Fibroblast of gingiva (primary cell): ENCODE measurements at regions not wholly inside any gene's neighbourhood (a gene's known extent, or its start where the extent isn't known, plus 50 kb on each side); places are given as distances from the start of the nearest gene placed in this dataset.
"Not testable (repeated sequence)": the region's sequence is repeated elsewhere in the genome, so short reads cannot be mapped to it uniquely, and the experiment has no call there.

Experiments used
- DNase-seq: peaks from one replicate; pipeline ENCODE4 v3.0.0-alpha.2; 2011; ENCODE audit warnings: low read depth

DNA sequence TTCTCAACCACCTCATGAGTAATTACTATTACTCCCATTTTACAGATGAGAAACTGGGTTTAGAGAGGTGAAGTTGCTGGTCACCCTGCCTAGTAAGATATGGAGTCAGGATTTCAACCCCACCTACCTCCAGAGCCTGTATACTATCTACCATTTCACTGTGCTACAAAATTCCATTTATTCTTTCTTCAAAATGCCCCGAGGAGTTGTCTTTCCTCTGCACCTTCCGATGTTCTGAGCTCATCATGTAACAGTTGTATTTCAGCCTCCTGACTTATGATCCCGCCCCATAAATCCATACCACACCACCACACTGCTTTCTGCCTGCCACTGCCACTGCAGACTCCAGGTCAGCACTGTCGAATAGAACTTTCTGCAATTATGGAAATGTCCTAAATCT lies 71.3 kb upstream of the SLC25A36 start:
- no peak for DNase-seq

DNA sequence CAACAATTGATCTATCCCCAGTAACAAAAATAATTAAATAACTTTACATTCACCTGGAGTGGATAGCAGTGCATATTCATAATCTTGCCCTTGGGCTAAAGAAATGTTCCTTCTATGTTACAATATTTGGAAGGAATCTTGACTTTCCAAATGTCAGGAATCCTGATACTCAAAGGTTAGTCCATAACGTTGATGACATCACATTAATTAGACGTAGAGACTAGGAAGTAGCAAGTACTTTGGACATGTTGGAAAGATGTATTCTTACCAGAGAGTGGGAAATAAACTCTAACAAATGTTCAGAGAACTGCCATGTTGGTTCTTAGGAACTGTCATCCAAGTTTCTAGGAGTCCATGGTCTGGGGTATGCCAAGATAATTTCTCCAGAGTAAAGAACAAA lies 70.6 kb upstream of the SLC25A36 start:
- no peak for DNase-seq

DNA sequence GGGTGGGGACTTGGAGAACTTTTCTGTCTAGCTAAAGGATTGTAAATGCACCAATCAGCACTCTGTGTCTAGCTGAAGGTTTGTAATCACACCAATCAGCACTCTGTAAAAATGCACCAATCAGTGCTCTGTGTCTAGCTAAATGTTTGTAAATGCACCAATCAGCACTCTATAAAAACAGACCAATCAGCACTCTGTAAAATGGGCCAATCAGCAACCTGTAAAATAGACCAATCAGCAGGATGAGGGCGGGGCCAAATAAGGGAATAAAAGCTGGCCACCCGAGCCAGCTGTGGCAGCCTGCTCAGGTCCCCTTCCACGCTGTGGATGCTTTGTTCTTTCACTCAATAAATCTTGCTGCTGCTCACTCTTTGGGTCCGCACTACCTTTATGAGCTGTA lies 69.5 kb upstream of the SLC25A36 start:
- DNase-seq, result not testable (repeated sequence)

DNA sequence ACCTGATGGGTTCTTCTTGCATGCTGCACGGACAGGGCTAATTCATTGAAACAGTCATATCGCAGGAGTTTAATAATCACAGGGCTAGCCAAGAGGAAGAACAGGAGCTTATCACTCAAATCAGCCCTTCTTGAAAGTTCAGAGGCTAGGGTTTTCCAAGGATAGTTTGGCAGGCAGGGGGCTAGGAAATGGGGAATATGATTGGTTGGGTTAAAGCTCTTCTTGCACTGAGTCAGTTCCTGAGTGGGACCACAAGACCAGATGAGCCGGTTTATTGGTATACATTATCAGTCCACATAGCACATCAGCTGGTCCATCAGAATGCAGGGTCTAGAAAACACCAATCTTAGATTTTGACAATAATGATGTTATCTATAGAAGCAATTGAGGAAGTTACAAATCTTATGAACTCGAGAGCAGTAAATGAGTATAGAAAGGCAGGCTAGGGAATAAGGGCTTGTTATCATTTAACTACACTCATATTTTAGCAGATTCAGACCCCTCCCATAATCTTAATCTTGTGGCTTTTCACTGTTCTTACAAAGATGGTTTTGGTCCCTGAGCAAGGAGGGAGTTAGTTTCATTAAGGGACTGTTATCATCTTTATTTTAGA lies 58.1 kb upstream of the SLC25A36 start:
- DNase-seq, result no peak

DNA sequence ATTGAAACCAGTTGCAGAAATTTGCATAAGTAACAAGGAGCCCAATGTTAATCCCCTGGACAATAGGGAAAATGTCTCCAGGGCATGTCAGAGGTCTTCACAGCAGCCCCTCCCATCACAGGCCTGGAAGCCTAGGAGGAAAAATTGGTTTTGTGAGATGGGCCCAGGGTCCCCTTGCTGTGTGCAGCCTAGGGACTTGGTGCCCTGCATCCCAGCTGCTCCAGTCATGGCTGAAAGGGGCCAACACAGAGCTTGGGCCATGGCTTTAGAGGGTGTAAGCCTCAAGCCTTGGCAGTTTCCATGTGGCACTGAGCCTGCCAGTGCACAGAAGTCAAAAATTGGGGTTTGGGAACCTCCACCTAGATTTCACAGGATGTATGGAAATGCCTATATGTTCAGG lies 55.9 kb upstream of the SLC25A36 start:
- not testable (repeated sequence) for DNase-seq
